DMS153 treated with DMSO at 0.1 percent for 48 hours (cell line): ENCODE measurements at regions not wholly inside any gene's neighbourhood (a gene's known extent, or its start where the extent isn't known, plus 50 kb on each side); places are given as distances from the start of the nearest gene placed in this dataset.

Experiments
- DNase-seq: peaks from one replicate; lab custom pipeline; 2025; ENCODE audit not compliant: unreplicated experiment; lab: John Stamatoyannopoulos, UW

GRCh38 chr7:21357151-21358097, 70.5 kb upstream of the SP4 start:
- no peak for DNase-seq

GRCh38 chr7:21358648-21359047, 69.2 kb upstream of the SP4 start:
- no peak for DNase-seq

- DNase-seq, result no peak
Measured at GRCh38 chr7:21359163-21359562, 68.7 kb upstream of the SP4 start.

- no peak for DNase-seq
Measured at GRCh38 chr7:21361413-21362125, 66.3 kb upstream of the SP4 start.

- no peak for DNase-seq
Measured at GRCh38 chr7:21364801-21365271, 63.0 kb upstream of the SP4 start.

GRCh38 chr7:21365866-21366624, 61.8 kb upstream of the SP4 start:
- DNase-seq, result peak; percentile 97

GRCh38 chr7:21367081-21367480, 60.8 kb upstream of the SP4 start:
- peak; percentile 94 for DNase-seq

GRCh38 chr7:21367537-21367936, 60.3 kb upstream of the SP4 start:
- DNase-seq, result no peak

- DNase-seq, result peak; percentile 52
Measured at GRCh38 chr7:21368317-21368716, 59.6 kb upstream of the SP4 start.

- peak; percentile 76 for DNase-seq
Measured at GRCh38 chr7:21370283-21370982, 57.5 kb upstream of the SP4 start.

GRCh38 chr7:21371360-21371759, 56.5 kb upstream of the SP4 start:
- DNase-seq, result no peak

- DNase-seq, result no peak
Measured at GRCh38 chr7:21373031-21373430, 54.9 kb upstream of the SP4 start.

- no peak for DNase-seq
Measured at GRCh38 chr7:21374134-21374533, 53.7 kb upstream of the SP4 start.

- peak; percentile 19 for DNase-seq
Measured at GRCh38 chr7:21377545-21377944, 50.3 kb upstream of the SP4 start.
